HG03175 (cell line): ENCODE measurements at regions not wholly inside any gene's neighbourhood (a gene's known extent, or its start where the extent isn't known, plus 50 kb on each side); places are given as distances from the start of the nearest gene placed in this dataset.
"Not testable (repeated sequence)": the region's sequence is repeated elsewhere in the genome, so short reads cannot be mapped to it uniquely, and the experiment has no call there.

Experiments used
- ATAC-seq: cut with Tn5 transposase; IDR thresholded peaks from one replicate; pipeline ENCODE4 v1.9.1; 2021; ENCODE audit warnings: mild to moderate bottlenecking, moderate library complexity; ENCODE audit not compliant: unreplicated experiment

- ATAC-seq: no peak
Measured at GRCh38 chr6:19892260-19892659, 55.1 kb downstream of the ID4 start.

DNA sequence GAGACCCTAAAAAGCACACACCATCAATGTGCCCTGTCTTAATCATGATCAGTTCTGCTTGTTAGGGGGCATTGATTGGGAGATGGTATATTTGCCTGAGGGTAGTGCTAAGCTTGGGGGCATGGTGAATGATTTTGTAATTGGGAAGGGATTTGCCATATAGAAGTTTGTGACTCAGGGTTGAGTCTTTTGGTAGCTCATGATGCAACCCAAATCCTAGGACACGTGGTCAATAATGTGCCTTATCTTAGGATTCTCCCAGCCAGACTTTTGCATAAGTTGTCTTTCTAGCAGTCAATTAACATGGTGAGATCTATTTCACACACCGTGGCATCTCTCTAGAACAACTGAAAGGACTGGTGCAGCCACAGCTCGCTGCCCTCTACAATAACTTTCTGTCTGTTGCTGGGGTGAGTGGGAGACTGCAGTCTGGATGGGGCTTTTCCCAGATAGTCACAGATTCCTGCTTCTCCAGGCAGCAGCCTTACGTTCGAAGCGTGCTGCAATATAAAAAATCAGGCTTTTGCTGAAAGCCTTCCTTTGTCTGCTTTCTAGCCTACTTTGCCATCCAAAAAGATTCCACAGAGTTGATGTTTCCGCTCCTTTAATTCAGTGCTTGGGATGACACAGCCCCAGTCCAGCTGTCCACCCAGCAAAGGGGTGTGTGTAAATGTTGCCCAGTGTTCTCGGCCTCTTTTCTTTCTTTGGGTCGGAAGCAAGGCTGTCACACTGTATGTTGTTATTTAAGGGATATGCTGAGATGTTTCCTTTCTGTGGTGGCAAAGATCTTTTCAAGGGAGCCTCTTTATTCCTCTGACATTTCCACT is 58.9 kb downstream of the ID4 start:
- no peak for ATAC-seq

GRCh38 chr6:19896693-19897010 is 59.5 kb downstream of the ID4 start:
- ATAC-seq: no peak

- ATAC-seq: no peak
Measured at GRCh38 chr6:19898141-19898740, 61.1 kb downstream of the ID4 start.

GRCh38 chr6:19902201-19902600 is 65.0 kb downstream of the ID4 start:
- ATAC-seq: no peak

GRCh38 chr6:19904408-19904807 is 67.2 kb downstream of the ID4 start:
- not testable (repeated sequence) for ATAC-seq

GRCh38 chr6:19905584-19905983 is 68.4 kb downstream of the ID4 start:
- ATAC-seq: no peak

DNA sequence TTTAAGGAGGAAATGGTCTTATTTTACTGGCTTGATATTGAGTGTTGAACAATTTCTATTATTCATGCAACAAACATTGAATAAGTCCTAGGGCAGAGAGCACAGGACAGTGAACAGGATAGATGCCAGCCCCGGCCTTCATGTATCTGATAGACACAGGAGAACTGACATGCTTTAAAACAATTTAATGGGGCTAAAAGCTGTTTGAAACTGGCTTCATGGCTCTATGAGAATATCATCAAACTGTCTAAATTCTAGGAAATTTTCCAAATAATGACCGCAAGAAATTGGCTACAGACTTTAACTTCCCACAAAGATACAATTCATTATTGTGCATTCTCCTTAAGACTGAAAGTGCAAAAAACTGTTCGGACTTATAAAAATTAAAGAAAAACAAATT is 69.0 kb downstream of the ID4 start:
- no peak for ATAC-seq

- no peak for ATAC-seq
Measured at GRCh38 chr6:19911223-19911622, 74.1 kb downstream of the ID4 start.

- no peak for ATAC-seq
Measured at GRCh38 chr6:19918436-19918835, 81.3 kb downstream of the ID4 start.

- no peak for ATAC-seq
Measured at GRCh38 chr6:19921786-19922185, 84.6 kb downstream of the ID4 start.

GRCh38 chr6:19925533-19925932 is 88.4 kb downstream of the ID4 start:
- ATAC-seq: peak; percentile 56

DNA sequence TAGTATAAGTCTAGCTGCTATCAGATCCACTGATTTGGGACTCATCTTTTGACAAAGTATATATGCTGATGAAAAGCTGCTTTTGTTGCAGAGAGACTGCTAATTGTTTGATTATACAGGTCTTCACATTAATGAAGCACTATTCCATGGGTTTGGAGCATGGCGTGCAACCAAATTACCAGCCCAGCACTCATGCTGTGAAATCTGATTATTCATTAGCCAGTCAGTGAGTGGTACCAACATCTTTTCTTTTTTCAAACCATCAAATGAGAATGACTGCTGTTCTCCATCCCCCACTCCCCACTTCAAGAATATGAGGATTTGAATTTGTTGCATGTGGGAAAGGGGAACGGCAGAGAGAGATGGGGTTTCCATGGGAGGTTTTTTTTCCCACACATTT is 91.3 kb downstream of the ID4 start:
- ATAC-seq: no peak

DNA sequence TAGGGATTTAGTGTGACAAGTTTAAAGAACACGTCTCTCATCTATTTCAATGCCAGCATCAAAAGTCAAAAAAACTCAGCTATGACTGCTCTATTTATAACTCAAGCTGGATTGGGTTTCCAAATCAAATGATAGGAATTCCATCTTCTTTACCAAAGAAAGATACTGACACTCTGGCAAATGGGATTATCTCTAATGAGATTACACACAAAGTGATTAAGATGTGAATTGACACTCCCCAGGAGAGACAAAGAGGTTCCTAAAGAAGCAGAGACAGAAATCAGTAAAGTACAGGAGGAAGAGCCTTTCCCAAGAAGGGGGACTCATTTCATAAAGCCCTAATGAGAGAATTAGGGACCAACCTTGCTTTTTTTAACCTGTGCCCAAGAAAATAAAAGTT is 92.1 kb downstream of the ID4 start:
- ATAC-seq: no peak

GRCh38 chr6:19934996-19935591 is 97.9 kb downstream of the ID4 start:
- ATAC-seq: no peak

DNA sequence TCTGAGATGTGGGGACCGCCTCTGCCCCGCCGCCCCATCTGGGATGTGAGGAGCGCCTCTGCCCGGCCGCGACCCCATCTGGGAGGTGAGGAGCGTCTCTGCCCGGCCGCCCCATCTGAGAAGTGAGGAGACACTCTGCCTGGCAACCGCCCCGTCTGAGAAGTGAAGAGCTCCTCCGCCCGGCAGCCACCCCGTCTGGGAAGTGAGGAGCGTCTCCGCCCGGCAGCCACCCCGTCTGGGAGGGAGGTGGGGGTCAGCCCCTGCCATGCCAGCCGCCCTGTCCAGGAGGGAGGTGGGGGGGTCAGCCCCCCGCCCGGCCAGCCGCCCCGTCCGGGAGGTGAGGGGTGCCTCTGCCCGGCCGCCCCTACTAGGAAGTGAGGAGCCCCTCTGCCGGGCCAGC is 102.2 kb downstream of the ID4 start:
- ATAC-seq: not testable (repeated sequence)

- ATAC-seq: not testable (repeated sequence)
Measured at GRCh38 chr6:19939926-19940325, 102.8 kb downstream of the ID4 start.

DNA sequence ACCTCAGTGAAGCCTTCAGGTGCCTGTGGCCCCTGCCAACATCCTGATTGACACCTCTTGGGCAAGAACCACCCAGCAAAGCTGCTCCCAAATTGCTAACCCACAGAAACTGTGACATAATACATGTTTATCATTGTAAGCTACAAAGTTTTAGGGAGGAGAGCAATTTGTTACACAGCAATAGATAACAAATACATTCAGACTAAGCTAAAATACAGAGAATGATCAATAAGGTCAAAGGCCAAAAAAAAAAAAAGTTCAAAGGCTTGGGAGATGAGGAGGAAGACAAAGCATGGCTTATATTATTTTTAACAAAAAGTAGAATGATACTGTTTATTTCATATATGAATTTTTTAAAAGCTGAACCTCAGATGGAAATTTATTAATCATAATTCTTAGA is 105.9 kb downstream of the ID4 start:
- ATAC-seq: no peak

DNA sequence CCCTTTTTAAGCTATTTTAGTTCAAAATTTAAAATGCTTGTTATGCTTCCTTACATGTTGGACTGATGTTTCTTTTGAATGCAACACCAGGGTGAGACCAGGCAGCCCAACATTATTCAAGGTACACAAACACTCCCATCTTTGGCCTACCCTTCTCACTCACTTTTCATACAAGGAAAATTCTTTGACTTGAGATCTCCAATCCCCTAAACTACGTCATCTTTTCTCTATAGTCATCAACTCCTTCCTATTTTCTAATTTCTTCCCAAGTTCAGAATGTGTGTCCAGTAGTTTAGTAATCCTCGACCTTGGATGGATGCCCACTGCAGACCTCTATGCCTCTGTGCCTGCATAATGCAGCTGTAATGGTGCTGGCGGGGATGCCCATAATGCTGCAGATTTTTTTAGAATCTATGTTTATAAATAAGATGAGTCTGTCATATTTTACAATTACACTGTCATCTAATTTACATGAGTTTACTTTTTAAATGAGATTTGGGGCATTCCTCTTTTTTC is 108.7 kb downstream of the ID4 start:
- no peak for ATAC-seq

DNA sequence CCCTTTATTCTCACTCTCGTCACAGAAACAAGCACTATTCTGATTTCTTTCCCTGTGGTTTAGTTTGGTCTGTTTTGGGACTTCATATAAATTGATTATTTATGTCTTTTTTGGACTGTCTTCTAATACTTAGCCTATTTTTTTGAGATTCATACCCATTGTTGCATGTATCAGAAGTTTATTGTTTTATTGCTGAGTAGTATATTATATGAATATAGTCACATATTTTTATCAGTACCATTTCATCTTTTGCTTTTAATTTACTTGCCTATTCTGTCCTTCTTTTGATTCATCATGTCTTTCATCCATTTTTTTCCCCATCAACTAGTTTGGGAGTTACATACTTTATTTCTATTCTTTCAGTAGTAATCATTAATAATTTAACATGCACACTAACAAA is 112.0 kb downstream of the ID4 start:
- ATAC-seq: no peak

- no peak for ATAC-seq
Measured at GRCh38 chr6:19964115-19964514, 126.9 kb downstream of the ID4 start.

- no peak for ATAC-seq
Measured at GRCh38 chr6:19968201-19968600, 131.0 kb downstream of the ID4 start.
